Left ventricle myocardium inferior (tissue), 1 donor: ENCODE measurements at regions not wholly inside any gene's neighbourhood (a gene's known extent, or its start where the extent isn't known, plus 50 kb on each side); places are given as distances from the start of the nearest gene placed in this dataset.

Source experiments
- DNase-seq: peaks from one replicate; pipeline ENCODE4 v3.0.0-alpha.2; 2020
- H3K27ac ChIP-seq: fragments of 200-600 bp; replicated peaks from 2 replicates; pipeline ENCODE4 v1.8.0; 2021
- H3K27me3 ChIP-seq: fragments of 200-600 bp; 2 replicates; pipeline ENCODE4 v1.8.0; 2021; ENCODE audit warnings: low read depth
- H3K36me3 ChIP-seq: fragments of 200-600 bp; 2 replicates; pipeline ENCODE4 v1.8.0; 2021
- H3K4me1 ChIP-seq: fragments of 200-600 bp; 2 replicates; pipeline ENCODE4 v1.8.0; 2021
- H3K4me3 ChIP-seq: fragments of 200-600 bp; 2 replicates; pipeline ENCODE4 v1.8.0; 2021; ENCODE audit warnings: mild to moderate bottlenecking, moderate library complexity
- H3K9me3 ChIP-seq: fragments of 200-600 bp; replicated peaks from 2 replicates; pipeline ENCODE4 v1.8.0; 2021
- intact Hi-C: fragments of 100-400 bp; cut with micrococcal nuclease; formaldehyde crosslinking; loops from one replicate; pipeline ENCODE4 v1.11.0; 2022
- TF ChIP-seq, protein P1 (sequence below): fragments of 200-600 bp; IDR thresholded peaks from 2 replicates; pipeline ENCODE4 v1.8.0; 2021; ENCODE audit warnings: antibody characterized with exemption, mild to moderate bottlenecking, borderline replicate concordance
- donor health status: DM: no; HTN: yes; CAD: no; lungs with severe emphysema.

DNA sequence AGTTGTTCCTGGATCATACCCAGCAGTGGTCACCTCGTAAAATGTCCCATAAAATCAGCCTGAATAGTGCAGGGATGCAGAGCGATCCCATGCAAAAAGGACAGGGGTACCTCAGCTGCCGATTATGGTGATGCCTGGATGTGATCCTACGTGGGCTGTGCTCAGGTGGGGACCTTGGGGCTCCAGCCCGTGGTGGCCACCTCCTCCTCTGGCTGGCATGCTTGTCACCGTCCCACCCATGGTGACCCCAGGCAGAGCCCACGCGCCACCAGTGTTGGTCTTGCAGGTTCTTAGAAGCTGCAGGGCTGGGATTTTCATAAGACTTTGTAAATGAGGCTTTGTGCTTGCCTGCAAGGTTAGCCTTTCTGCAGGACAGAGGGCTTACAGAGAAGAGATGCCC lies 97.2 kb downstream of the GLRX3 start:
- intact Hi-C loops, result no loop called here
- Histone ChIP-seq H3K4me3 (no peak overlapping the region), H3K4me1 (no peaks in the 10 kb centered on the region), H3K27ac (no peak overlapping the region), H3K9me3 (peaks cover 19% of the 10 kb centered on the region), H3K36me3 (no peaks in the 10 kb centered on the region), H3K27me3 (no peaks in the 10 kb centered on the region)
- TF ChIP-seq, protein P1, sequence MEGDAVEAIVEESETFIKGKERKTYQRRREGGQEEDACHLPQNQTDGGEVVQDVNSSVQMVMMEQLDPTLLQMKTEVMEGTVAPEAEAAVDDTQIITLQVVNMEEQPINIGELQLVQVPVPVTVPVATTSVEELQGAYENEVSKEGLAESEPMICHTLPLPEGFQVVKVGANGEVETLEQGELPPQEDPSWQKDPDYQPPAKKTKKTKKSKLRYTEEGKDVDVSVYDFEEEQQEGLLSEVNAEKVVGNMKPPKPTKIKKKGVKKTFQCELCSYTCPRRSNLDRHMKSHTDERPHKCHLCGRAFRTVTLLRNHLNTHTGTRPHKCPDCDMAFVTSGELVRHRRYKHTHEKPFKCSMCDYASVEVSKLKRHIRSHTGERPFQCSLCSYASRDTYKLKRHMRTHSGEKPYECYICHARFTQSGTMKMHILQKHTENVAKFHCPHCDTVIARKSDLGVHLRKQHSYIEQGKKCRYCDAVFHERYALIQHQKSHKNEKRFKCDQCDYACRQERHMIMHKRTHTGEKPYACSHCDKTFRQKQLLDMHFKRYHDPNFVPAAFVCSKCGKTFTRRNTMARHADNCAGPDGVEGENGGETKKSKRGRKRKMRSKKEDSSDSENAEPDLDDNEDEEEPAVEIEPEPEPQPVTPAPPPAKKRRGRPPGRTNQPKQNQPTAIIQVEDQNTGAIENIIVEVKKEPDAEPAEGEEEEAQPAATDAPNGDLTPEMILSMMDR, result no peak
- DNase-seq, result no peak

DNA sequence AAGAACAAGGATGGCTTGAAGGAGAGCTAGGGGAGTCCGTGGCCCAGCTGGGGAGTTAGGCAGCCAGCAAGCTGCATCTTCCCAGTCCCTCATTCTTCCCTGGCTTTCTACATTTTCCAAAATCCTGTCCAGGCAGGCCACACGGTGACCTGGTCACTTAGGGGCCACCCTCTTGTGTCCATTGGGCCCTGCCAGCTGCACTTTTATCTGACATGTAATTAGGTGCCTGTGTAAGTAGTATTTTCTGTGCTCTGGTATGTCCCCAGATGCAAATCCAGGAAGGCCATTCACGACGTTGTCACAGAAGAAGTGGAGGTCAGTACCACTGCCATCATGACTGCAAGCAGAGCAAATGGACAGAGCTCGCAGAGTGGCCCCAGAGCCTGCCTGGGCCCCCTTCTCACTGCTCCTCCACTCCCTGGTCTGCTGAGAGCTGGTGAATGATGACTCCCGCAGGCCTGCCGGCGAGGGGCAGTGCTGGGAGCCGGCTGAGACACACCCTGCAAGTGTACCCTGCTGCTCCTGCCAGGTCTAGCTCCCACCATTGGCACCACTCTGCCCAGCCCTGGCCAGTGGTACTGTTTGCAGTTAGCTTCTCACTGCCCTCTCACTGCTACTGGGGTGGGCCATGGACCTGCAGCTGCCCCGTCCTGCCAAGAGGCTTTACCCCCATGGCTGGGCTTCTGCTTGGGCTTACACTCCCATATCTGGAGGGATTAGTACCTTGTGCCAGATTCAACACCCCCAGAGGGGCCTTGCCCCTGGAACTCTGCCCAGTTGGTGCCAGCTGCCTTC lies 98.2 kb downstream of the GLRX3 start:
- DNase-seq, result no peak
- TF ChIP-seq, protein P1, result no peak
- Histone ChIP-seq H3K4me3 (no peak overlapping the region), H3K27ac (no peak overlapping the region), H3K4me1 (no peaks in the 10 kb centered on the region), H3K9me3 (peaks cover 20% of the 10 kb centered on the region), H3K27me3 (no peaks in the 10 kb centered on the region), H3K36me3 (no peaks in the 10 kb centered on the region)
- intact Hi-C loops, result no loop called here

DNA sequence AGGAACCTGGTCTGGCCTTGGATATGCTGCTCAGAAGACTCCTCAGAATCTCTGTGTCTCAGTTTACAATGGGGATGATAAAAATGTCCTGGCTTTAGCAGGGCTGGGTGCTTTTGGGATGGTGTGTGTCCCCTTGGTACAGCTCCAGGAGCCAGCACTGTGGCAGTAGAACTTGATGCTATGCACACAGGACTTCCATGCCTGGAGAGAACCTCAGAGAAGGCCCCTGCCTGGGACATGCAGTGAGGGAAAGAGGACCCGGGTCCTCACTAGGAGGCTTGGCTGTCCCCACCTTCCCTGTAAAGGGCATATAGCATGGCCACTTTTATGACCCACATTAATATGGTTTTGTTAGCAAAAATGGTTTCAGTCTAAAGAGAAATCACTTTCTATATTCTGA lies 100.5 kb downstream of the GLRX3 start:
- no peaks in the 10 kb centered on the region for H3K27me3 ChIP-seq
- intact Hi-C loops, result no loop called here
- H3K4me1 ChIP-seq, result no peaks in the 10 kb centered on the region
- H3K36me3 ChIP-seq, result no peaks in the 10 kb centered on the region
- H3K9me3 ChIP-seq, result peaks cover 38% of the 10 kb centered on the region
- TF ChIP-seq, protein P1, result no peak
- DNase-seq, result no peak
- no peak overlapping the region for H3K4me3 ChIP-seq
- no peak overlapping the region for H3K27ac ChIP-seq

DNA sequence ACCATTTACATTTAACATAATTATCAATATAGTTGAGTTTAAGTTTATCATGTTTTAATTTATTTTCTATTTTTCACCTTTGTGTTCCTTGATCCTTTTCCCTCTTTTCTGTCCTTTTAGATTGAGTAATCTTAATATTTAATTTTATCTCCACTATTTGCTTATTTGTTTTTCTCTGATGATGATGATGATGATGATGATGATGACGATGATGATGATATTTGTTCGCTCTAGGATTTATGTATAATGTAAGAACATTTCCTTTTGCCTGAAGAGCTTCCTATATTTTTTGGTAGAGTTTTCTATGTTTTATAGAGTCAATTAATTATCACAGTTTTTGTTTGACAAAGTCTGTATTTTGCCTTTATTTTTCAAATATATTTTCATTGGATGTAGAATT lies 104.2 kb downstream of the GLRX3 start:
- DNase-seq, result no peak
- Histone ChIP-seq H3K36me3 (no peaks in the 10 kb centered on the region), H3K27ac (no peak overlapping the region), H3K27me3 (no peaks in the 10 kb centered on the region), H3K4me3 (no peak overlapping the region), H3K4me1 (no peaks in the 10 kb centered on the region), H3K9me3 (peaks cover 39% of the 10 kb centered on the region)
- intact Hi-C loops, result no loop called here
- TF ChIP-seq, protein P1, result no peak

DNA sequence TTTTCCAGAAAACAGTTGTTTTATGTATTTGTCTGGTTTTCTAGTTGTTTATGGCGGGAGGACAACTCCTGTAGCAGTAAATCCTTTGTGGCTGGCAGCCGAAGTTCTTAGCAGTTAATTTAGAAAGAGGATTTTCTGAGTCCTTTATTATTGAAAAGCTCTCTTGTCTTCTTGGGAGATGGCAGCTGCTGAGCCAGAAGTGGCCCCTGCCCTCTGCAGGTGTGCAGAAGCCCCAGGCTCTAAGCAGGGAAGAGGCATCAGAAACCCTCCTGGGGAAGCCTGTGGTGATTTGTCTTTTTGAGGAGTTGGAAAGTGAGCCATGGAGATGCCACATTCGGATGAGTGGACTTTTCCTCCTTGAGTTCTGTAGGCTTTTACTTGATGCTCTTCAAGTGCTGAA lies 106.3 kb downstream of the GLRX3 start:
- Histone ChIP-seq H3K9me3 (peaks cover 36% of the 10 kb centered on the region), H3K36me3 (no peaks in the 10 kb centered on the region), H3K4me1 (no peaks in the 10 kb centered on the region), H3K27ac (no peak overlapping the region), H3K27me3 (no peaks in the 10 kb centered on the region), H3K4me3 (no peak overlapping the region)
- intact Hi-C loops, result no loop called here
- TF ChIP-seq, protein P1, result no peak
- DNase-seq, result no peak
